ENCODE measurements at regions not wholly inside any gene's neighbourhood (a gene's known extent, or its start where the extent isn't known, plus 50 kb on each side); places are given as distances from the start of the nearest gene placed in this dataset.

- no peak for DNase-seq
Measured at GRCh38 chr18:5640939-5641338, 97.1 kb upstream of the EPB41L3 start.

DNA sequence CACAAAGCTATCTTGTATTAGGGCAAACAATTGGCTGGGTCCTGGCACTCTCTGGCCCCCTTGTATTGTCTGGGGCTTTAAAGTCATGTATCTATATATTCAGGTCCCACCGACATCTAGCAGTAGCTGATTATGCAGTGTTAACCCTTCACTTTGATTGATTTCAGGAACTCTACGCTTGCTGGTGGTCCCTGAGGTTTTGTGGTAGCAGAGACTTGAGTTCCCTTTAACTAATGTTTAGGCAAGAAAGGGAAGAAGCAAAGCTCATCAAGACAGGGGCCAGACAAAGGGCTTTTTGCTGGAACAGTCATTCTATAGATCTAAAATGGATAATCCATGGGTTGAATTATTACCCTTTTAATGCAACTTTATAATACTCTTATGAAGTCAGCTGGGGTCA is 95.3 kb upstream of the EPB41L3 start:
- DNase-seq, result no peak

GRCh38 chr18:5632041-5632440 is 88.2 kb upstream of the EPB41L3 start:
- no peak for DNase-seq

GRCh38 chr18:5630900-5631413 is 87.2 kb upstream of the EPB41L3 start:
- peak in 1 of 56 donors; percentile 3 for DNase-seq

- peak in 49 of 56 donors; percentile 3 to 71 (median 35) for DNase-seq
Measured at GRCh38 chr18:5630057-5630899, 86.5 kb upstream of the EPB41L3 start.

GRCh38 chr18:5628512-5629255 is 84.9 kb upstream of the EPB41L3 start:
- DNase-seq, result peak in 28 of 56 donors; percentile 2 to 61 (median 26)

DNA sequence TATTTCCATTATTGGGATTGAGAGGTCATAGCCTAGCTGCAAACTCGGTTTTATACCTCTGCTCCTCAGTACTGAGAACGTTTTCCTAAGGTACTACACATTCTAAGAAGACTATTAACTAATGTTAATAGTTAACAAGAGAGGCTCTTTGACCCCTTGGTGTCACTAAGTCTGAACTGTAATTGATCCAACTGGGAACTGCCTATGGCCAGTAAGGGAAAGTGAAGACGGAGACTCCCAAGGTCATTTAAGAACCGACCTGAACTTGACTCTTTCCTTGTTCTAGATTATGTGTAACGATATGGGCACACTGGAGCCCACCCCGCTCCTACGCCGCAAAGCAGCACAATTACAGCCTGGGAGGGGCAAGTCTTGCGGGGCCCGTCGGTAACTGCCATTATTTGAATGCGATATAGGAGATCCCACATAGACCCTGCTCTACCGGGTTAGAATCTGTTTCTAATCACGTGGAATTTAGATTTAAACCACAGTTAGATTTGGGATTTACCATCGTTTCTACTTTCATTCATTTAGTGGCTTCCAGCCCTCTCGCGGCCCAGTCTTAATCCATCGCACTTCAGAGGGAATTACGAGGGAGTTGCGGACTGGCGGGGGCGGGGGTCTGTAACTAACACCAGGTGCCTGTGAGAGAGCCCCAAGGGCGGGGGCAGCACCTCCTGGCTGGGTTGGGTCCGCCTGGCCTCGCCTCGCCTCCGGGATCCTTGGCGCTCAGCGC is 84.1 kb upstream of the EPB41L3 start:
- DNase-seq, result peak in 2 of 56 donors; percentile 2 to 4

- no peak for DNase-seq
Measured at GRCh38 chr18:5626130-5626880, 82.5 kb upstream of the EPB41L3 start.

- no peak for DNase-seq
Measured at GRCh38 chr18:5625076-5625475, 81.3 kb upstream of the EPB41L3 start.

GRCh38 chr18:5622905-5623304 is 79.1 kb upstream of the EPB41L3 start:
- no peak for DNase-seq

DNA sequence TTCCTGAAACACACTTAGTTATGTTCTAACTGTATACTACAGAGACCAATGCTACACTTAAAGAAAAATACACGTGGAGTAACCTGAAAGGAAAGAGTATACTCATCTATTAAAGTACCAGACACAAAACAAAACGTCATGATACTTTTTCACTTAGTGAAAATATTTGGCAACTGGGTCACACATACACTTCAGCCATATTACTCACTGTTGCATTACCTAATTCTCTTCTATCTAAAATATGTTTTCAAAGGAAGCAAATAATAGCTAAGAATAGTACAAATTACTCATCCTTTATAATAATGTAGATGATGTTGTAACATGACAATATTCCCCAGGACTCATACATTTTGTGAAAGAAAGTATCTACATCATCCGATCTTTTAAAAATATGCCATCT is 76.5 kb upstream of the EPB41L3 start:
- no peak for DNase-seq

- no peak for DNase-seq
Measured at GRCh38 chr18:5619376-5619775, 75.6 kb upstream of the EPB41L3 start.

GRCh38 chr18:5618047-5618688 is 74.4 kb upstream of the EPB41L3 start:
- DNase-seq, result no peak

DNA sequence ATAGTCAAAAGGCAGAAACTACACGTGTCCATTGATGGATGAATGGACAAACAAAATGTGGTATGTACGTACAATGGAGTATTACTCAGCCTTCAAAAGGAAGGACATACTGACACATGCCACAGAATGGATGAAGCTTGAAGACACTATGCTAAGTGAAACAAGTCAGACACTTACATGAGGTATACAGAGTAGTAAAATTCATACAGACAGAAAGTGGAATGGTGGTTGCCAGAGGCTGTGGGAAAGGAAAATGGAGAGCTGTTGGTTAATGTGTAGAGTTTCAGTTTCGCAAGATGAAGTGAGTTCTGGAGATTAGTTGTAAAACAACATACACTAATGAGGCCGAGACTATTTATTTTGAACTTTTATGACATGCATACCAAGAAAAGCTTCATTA is 67.4 kb upstream of the EPB41L3 start:
- DNase-seq, result no peak

- DNase-seq, result no peak
Measured at GRCh38 chr18:5608846-5609245, 65.0 kb upstream of the EPB41L3 start.

GRCh38 chr18:5606951-5607350 is 63.2 kb upstream of the EPB41L3 start:
- no peak for DNase-seq

DNA sequence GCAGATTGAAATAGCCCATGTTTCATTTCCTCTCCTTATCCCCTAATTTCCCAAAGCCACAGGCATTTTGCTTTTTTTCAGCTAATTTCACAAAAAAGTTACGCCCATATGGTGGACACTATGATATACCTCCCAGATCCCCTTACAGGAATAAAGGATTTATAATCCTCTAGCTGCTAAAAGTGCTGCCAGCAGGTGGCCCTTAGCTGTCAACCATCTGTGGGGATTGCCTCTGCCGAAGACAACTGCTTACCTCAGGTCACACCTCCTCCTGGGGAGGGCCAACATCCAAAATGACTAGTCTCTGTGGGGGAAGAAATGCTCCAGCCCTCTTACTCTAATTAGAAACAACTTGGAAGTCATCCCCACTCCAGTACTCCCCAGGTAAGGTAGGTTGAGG is 61.0 kb upstream of the EPB41L3 start:
- no peak for DNase-seq

DNA sequence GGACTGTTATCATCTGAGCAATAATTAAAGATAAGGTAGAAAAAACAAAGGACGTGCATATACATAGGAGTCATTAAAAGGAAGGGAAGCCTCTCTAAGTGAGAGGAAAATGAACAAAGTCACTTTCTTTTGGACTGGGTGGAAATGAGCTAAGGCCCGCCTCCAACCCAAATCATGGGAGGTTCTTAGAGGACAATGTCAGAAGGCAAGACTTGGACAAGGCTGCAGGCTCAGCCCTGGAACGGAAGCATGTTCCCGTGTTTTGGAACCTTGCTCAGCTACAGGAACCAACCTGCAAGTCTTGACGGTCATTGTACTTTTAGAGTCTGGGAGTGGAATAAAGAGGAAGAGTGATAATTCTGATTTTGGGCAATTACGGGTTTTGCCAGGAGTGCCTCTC is 59.4 kb upstream of the EPB41L3 start:
- no peak for DNase-seq

GRCh38 chr18:5601188-5601624 is 57.4 kb upstream of the EPB41L3 start:
- no peak for DNase-seq

DNA sequence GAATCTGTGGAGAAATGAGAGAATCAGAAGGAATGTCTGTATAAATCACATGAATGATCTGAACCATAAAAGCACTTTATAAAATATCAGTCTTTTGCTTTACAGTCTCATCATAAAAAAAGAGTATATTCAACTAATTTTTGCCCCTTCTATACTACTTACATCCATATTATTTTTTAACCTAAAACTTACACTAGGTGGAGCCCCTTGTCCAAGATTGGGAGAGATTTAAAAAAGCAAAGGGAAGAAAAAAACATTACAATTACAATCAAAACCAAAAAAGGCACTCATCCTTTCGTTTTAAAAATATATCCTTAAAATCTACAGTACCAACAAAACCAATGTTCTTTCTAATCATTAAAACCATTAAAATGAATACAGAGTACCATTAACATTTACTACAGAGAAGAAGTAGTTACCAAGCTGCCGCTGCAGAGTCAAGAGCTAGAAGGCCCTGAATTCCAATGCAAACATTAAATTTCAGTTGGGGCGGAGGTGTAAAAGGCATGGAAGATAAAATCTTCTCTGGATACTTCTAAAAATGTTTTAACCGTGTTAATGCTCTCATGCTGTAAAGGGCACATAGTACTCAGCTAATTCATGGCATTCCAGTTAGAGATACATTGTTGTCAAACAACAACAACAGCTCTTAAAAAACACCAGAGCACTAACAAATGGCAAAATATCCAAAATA is 56.7 kb upstream of the EPB41L3 start:
- no peak for DNase-seq
